IMR-90 (cell line): ENCODE measurements at regions not wholly inside any gene's neighbourhood (a gene's known extent, or its start where the extent isn't known, plus 50 kb on each side); places are given as distances from the start of the nearest gene placed in this dataset.

Experiments
- ATAC-seq: fragments of 200-7000 bp; cut with Tn5 transposase; 2 replicates; pipeline ENCODE4 v1.9.1; 2020; ENCODE audit warnings: low read depth, mild to moderate bottlenecking, moderate library complexity
- BruUV-seq: library from RNA; stranded (reverse); fragments of 400-500 nt; replicated peaks from 2 replicates; lab custom pipeline; 2021; lab: Mats Ljungman, UMichigan
- CTCF ChIA-PET: fragments of 300-600 bp; formaldehyde crosslinking; extraction: SDS; loops from one replicate; lab custom pipeline; 2021; ENCODE audit warnings: antibody characterized with exemption; lab: Yijun Ruan, JAX
- POLR2A ChIA-PET: fragments of 300-600 bp; sonication (Branson Sonifier 250); formaldehyde crosslinking; loops from one replicate; lab custom pipeline; 2022; ENCODE audit warnings: antibody characterized with exemption; ENCODE audit not compliant: unreplicated experiment; lab: Charles Lee
- DNase-seq: peaks from one replicate; pipeline ENCODE4 v3.0.0; 2013
- H2AFZ ChIP-seq: replicated peaks from 2 replicates; pipeline ENCODE3; 2013; ENCODE audit warnings: low read length, mild to moderate bottlenecking; ENCODE audit not compliant: poor library complexity
- H2AK5ac ChIP-seq: 2 replicates; pipeline ENCODE4 v1.6.1; 2013; ENCODE audit warnings: low read depth, low read length, inconsistent platforms
- H2AK9ac ChIP-seq: replicated peaks from 2 replicates; pipeline ENCODE3; 2013; ENCODE audit warnings: mild to moderate bottlenecking, low read depth, low read length, moderate library complexity; ENCODE audit not compliant: poor library complexity
- H2BK120ac ChIP-seq: 2 replicates; pipeline ENCODE4 v1.6.1; 2013; ENCODE audit warnings: low read depth, low read length, inconsistent platforms
- H2BK15ac ChIP-seq: 3 replicates; pipeline ENCODE4 v1.6.1; 2013; ENCODE audit warnings: low read depth, low read length, inconsistent platforms
- H2BK20ac ChIP-seq: 2 replicates; pipeline ENCODE4 v1.6.1; 2013; ENCODE audit warnings: low read depth, mild to moderate bottlenecking, inconsistent platforms, low read length, moderate library complexity
- H2BK5ac ChIP-seq: 2 replicates; pipeline ENCODE4 v1.6.1; 2013; ENCODE audit warnings: mild to moderate bottlenecking, low read depth, low read length, inconsistent platforms; ENCODE audit not compliant: poor library complexity, severe bottlenecking
- H3K14ac ChIP-seq: replicated peaks from 2 replicates; pipeline ENCODE4 v1.6.1; 2013; ENCODE audit warnings: low read depth, low read length, inconsistent platforms
- H3K18ac ChIP-seq: 2 replicates; pipeline ENCODE4 v1.6.1; 2013; ENCODE audit warnings: low read depth, low read length, control low read depth
- H3K23ac ChIP-seq: 2 replicates; pipeline ENCODE4 v1.6.1; 2013; ENCODE audit warnings: low read depth, low read length, inconsistent platforms
- H3K27ac ChIP-seq: 2 replicates; pipeline ENCODE4 v1.5.1; 2013; ENCODE audit warnings: mild to moderate bottlenecking, control low read depth, low read length; ENCODE audit not compliant: insufficient read depth
- H3K27me3 ChIP-seq: 2 replicates; pipeline ENCODE4 v1.6.1; 2013; ENCODE audit warnings: low read length; ENCODE audit not compliant: control insufficient read depth, insufficient read depth
- H3K36me3 ChIP-seq: 2 replicates; pipeline ENCODE4 v1.6.1; 2013; ENCODE audit warnings: low read length, mixed read lengths; ENCODE audit not compliant: control insufficient read depth, insufficient read depth
- H3K4ac ChIP-seq: 2 replicates; pipeline ENCODE4 v1.6.1; 2013; ENCODE audit warnings: low read depth, low read length, inconsistent platforms
- H3K4me1 ChIP-seq: 2 replicates; pipeline ENCODE4 v1.6.1; 2013; ENCODE audit warnings: low read length, mixed read lengths; ENCODE audit not compliant: control insufficient read depth, insufficient read depth
- H3K4me2 ChIP-seq: 2 replicates; pipeline ENCODE4 v1.6.1; 2013; ENCODE audit warnings: low read depth, mild to moderate bottlenecking, control low read depth, low read length, moderate library complexity
- H3K4me3 ChIP-seq: 2 replicates; pipeline ENCODE4 v1.5.1; 2013; ENCODE audit warnings: low read depth, mild to moderate bottlenecking, control low read depth, low read length, moderate library complexity; ENCODE audit not compliant: insufficient read depth
- H3K56ac ChIP-seq: 2 replicates; pipeline ENCODE4 v1.6.1; 2013; ENCODE audit warnings: low read length, inconsistent platforms; ENCODE audit not compliant: insufficient read depth; ENCODE audit errors: extremely low read depth
- H3K79me1 ChIP-seq, 2 experiments: 2 replicates each; pipeline ENCODE4 v1.6.1; 2013; ENCODE audit warnings: low read length in 2 of 2, inconsistent platforms in 1 of 2, low read depth in 1 of 2
- H3K9ac ChIP-seq: 2 replicates; pipeline ENCODE4 v1.6.1; 2013; ENCODE audit warnings: low read depth, low read length, control low read depth
- H3K9me1 ChIP-seq: 2 replicates; pipeline ENCODE4 v1.6.1; 2013; ENCODE audit warnings: low read length, inconsistent platforms; ENCODE audit not compliant: insufficient read depth
- H3K9me3 ChIP-seq: 2 replicates; pipeline ENCODE4 v1.6.1; 2013; ENCODE audit warnings: low read length; ENCODE audit not compliant: control insufficient read depth, insufficient read depth
- H4K20me1 ChIP-seq: 2 replicates; pipeline ENCODE4 v1.6.1; 2013; ENCODE audit warnings: low read length, inconsistent platforms; ENCODE audit not compliant: insufficient read depth
- H4K5ac ChIP-seq: 2 replicates; pipeline ENCODE4 v1.6.1; 2013; ENCODE audit warnings: mild to moderate bottlenecking, low read depth, low read length, control low read depth
- H4K8ac ChIP-seq, 2 experiments: 2 replicates each; pipeline ENCODE4 v1.6.1; 2013; ENCODE audit warnings: low read depth in 2 of 2, low read length in 2 of 2, control low read depth in 1 of 2, inconsistent platforms in 1 of 2
- H4K91ac ChIP-seq: 2 replicates; pipeline ENCODE4 v1.6.1; 2013; ENCODE audit warnings: low read depth, low read length, inconsistent platforms; ENCODE audit not compliant: insufficient read depth
- CHD1 ChIP-seq: IDR thresholded peaks from 2 replicates; pipeline ENCODE4 v1.6.1; 2012; ENCODE audit warnings: low read depth, low read length, improper control_type of control experiment
- MAFK ChIP-seq: IDR thresholded peaks from 2 replicates; pipeline ENCODE4 v1.6.1; 2012; ENCODE audit warnings: low read depth, low read length, improper control_type of control experiment
- MAZ ChIP-seq: IDR thresholded peaks from 2 replicates; pipeline ENCODE4 v1.6.1; 2012; ENCODE audit warnings: low read depth, mild to moderate bottlenecking, low read length, improper control_type of control experiment, moderate library complexity, borderline replicate concordance
- NFE2L2 ChIP-seq: fragments of 150-350 bp; IDR thresholded peaks from 2 replicates; pipeline ENCODE4 v1.6.1; 2016; ENCODE audit warnings: low read depth, mild to moderate bottlenecking, low read length
- RAD21 ChIP-seq: IDR thresholded peaks from 2 replicates; pipeline ENCODE4 v1.6.1; 2012; ENCODE audit warnings: low read length, improper control_type of control experiment
- RCOR1 ChIP-seq: IDR thresholded peaks from 2 replicates; pipeline ENCODE4 v1.6.1; 2012; ENCODE audit warnings: mild to moderate bottlenecking, low read length, improper control_type of control experiment; ENCODE audit not compliant: insufficient replicate concordance
- SMC3 ChIP-seq: fragments of 150-350 bp; IDR thresholded peaks from 2 replicates; pipeline ENCODE4 v1.6.1; 2016; ENCODE audit warnings: low read depth, mild to moderate bottlenecking, antibody characterized with exemption, low read length, moderate library complexity
- USF2 ChIP-seq: fragments of 150-350 bp; IDR thresholded peaks from 2 replicates; pipeline ENCODE4 v1.6.1; 2017; ENCODE audit warnings: mild to moderate bottlenecking, antibody characterized with exemption, low read length, low read depth
- WGBS, 2 experiments: methylation state at CpG; one replicate each; pipeline versions ENCODE4 v1.1.5 to v1.1.7; 2013; ENCODE audit warnings: missing lambda C conversion rate in 2 of 2; ENCODE audit not compliant: insufficient read length in 1 of 2; ENCODE audit errors: extremely low coverage in 2 of 2; 5-methylcytosine and 5-hydroxymethylcytosine counted together
- dilution Hi-C: fragments of 300-500 bp; cut with HindIII; formaldehyde crosslinking; loops from one replicate; pipeline ENCODE4 v1.14.3; 2018; ENCODE audit warnings: low sequenced_read_pairs; ENCODE audit not compliant: unreplicated experiment
- in situ Hi-C: fragments of 300-500 bp; cut with MboI; formaldehyde crosslinking; loops from 3 replicates; pipeline ENCODE4 v1.14.3; 2019; ENCODE audit warnings: low sequenced_read_pairs, inconsistent platforms, mixed read lengths
- intact Hi-C: fragments of 100-400 bp; cut with micrococcal nuclease; formaldehyde crosslinking; loops from 2 replicates; pipeline ENCODE4 v1.10.0; 2022

- Histone ChIP-seq H3K27ac (no peak overlapping the region), H3K9me1 (no peaks in the 10 kb centered on the region), H3K4ac (no peak overlapping the region), H3K23ac (peak overlapping the region; percentile 42; the same call in 1 of the 2 replicates), H4K91ac (peak overlapping the region; percentile 20; the same call in 1 of the 2 replicates), H2BK20ac (no peak overlapping the region), H2BK15ac (no peak overlapping the region), H3K9ac (no peak overlapping the region), H3K4me3 (no peak overlapping the region), H2AK5ac (no peak overlapping the region), H3K27me3 (no peaks in the 10 kb centered on the region), H3K18ac (no peak overlapping the region; the same call in 1 of the 2 replicates), H3K9me3 (no peaks in the 10 kb centered on the region), H2BK5ac (no peak overlapping the region), H3K79me1 (no peaks in the 10 kb centered on the region), H3K36me3 (no peaks in the 10 kb centered on the region), H3K14ac (no peak overlapping the region; the same call in 1 of the 2 replicates), H2AFZ (no peak overlapping the region), H4K8ac (no peak overlapping the region), H3K56ac (no peak overlapping the region), H3K4me2 (no peak overlapping the region), H2BK120ac (no peak overlapping the region; the same call in 1 of the 2 replicates), H4K5ac (no peak overlapping the region), H4K20me1 (no peaks in the 10 kb centered on the region), H3K4me1 (peaks cover 2% of the 10 kb centered on the region; the same call in 1 of the 2 replicates), H2AK9ac (no peak overlapping the region)
- DNase-seq = no peak
- dilution Hi-C loops (no loop called here), intact Hi-C loops (loop anchor here (1.0 kb wide), 1 partner anchor 367 kb away; no protein-coding TSS in a partner anchor), in situ Hi-C loops (no loop called here)
- no peak for TF ChIP-seq MAFK
- no peak for TF ChIP-seq NFE2L2
- no peak for TF ChIP-seq RCOR1
- TF ChIP-seq USF2 = no peak
- TF ChIP-seq CHD1 = no peak
- no peak for TF ChIP-seq MAZ
- no peak for TF ChIP-seq SMC3
- no peak for TF ChIP-seq RAD21
- no CpG with 5 or more reads among the region's 2 CpGs for WGBS, 2 experiments
- BruUV-seq = no TSS peak
- CTCF ChIA-PET = no interaction called here
- ATAC-seq = no peak
- POLR2A ChIA-PET = no interaction called here
Observed at GRCh38 chr3:59191651-59192050, 141.8 kb upstream of the CFAP20DC start.
